Ishikawa (cell line): ENCODE measurements at regions not wholly inside any gene's neighbourhood (a gene's known extent, or its start where the extent isn't known, plus 50 kb on each side); places are given as distances from the start of the nearest gene placed in this dataset.

Source experiments
- CEBPB ChIP-seq: IDR thresholded peaks from 2 replicates; pipeline ENCODE4 v1.6.1; 2012
- CREB1 ChIP-seq: IDR thresholded peaks from 2 replicates; pipeline ENCODE4 v1.6.1; 2012; ENCODE audit warnings: low read depth
- EGR1 ChIP-seq: IDR thresholded peaks from 2 replicates; pipeline ENCODE4 v1.6.1; 2012
- EP300 ChIP-seq: IDR thresholded peaks from 2 replicates; pipeline ENCODE4 v1.6.1; 2012; ENCODE audit warnings: borderline replicate concordance
- FOXM1 ChIP-seq: IDR thresholded peaks from 2 replicates; pipeline ENCODE4 v1.6.1; 2012; ENCODE audit warnings: low read depth, borderline replicate concordance
- NFIC ChIP-seq: IDR thresholded peaks from 2 replicates; pipeline ENCODE4 v1.6.1; 2012
- RAD21 ChIP-seq: IDR thresholded peaks from 2 replicates; pipeline ENCODE4 v1.6.1; 2012; ENCODE audit warnings: low read depth
- TAF1 ChIP-seq: IDR thresholded peaks from 2 replicates; pipeline ENCODE4 v1.6.1; 2012; ENCODE audit warnings: low read depth, mild to moderate bottlenecking
- TCF12 ChIP-seq: IDR thresholded peaks from 2 replicates; pipeline ENCODE4 v1.6.1; 2012; ENCODE audit warnings: low read depth
- TEAD4 ChIP-seq: IDR thresholded peaks from 2 replicates; pipeline ENCODE4 v1.6.1; 2012
- YY1 ChIP-seq: IDR thresholded peaks from 2 replicates; pipeline ENCODE4 v1.6.1; 2012; ENCODE audit warnings: low read depth
- ZBTB7A ChIP-seq: IDR thresholded peaks from 2 replicates; pipeline ENCODE4 v1.6.1; 2012; ENCODE audit warnings: low read depth
- TF ChIP-seq, protein P1 (sequence below): IDR thresholded peaks from 2 replicates; pipeline ENCODE4 v1.6.1; 2012
- TF ChIP-seq, protein P2 (sequence below): IDR thresholded peaks from 2 replicates; pipeline ENCODE4 v1.6.1; 2012
- TF ChIP-seq, protein P3 (sequence below): IDR thresholded peaks from 2 replicates; pipeline ENCODE4 v1.6.1; 2012; ENCODE audit warnings: low read depth, mild to moderate bottlenecking

DNA sequence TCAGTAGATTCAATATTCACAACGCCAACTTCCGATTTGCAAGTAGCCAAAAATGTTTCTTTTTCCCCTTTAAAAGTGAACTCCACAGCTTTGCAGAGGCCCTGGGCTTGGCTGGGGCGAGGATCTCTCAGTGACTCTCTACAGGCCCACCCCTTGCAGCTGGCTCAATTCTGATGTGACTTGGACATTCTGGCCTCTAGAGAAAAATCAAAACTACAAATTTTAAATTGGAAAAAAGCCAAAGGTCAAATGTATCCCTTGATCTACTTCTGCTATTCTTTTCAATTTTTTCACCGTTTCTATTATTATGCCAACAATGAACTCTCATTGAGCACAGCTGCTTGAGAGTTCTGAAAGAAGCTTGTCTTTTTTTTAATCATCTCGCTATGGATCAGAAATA is 245.9 kb upstream of the HS3ST5 start:
- TF ChIP-seq, protein P1, sequence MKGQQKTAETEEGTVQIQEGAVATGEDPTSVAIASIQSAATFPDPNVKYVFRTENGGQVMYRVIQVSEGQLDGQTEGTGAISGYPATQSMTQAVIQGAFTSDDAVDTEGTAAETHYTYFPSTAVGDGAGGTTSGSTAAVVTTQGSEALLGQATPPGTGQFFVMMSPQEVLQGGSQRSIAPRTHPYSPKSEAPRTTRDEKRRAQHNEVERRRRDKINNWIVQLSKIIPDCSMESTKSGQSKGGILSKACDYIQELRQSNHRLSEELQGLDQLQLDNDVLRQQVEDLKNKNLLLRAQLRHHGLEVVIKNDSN: no peak

DNA sequence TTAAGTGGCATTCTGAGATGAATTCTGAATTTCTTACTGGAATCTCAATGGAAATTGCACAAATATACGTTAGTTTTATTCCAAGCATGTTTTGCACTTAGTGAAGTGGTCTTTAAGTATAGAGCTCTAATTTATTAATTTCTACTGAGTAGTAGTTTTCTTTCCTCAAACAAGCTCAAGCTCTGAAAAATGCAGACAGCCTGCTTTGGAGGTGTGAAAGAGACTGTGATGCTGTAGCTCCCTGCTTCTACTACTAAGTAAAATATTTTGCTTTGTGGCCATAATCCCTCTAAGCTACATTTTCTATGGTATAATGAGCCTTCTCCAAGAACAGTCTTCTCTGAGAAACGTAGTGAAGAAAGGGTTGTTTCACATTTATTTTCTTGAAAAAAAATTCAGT is 243.5 kb upstream of the HS3ST5 start:
- TF ChIP-seq ZBTB7A: no peak
- no peak for TF ChIP-seq TAF1
- no peak for TF ChIP-seq EP300
- no peak for TF ChIP-seq TEAD4
- TF ChIP-seq, protein P2, sequence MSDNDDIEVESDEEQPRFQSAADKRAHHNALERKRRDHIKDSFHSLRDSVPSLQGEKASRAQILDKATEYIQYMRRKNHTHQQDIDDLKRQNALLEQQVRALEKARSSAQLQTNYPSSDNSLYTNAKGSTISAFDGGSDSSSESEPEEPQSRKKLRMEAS: no peak
- TF ChIP-seq, protein P1: no peak
- no peak for TF ChIP-seq FOXM1
- TF ChIP-seq CEBPB: no peak
- no peak for TF ChIP-seq TCF12
- no peak for TF ChIP-seq RAD21
- no peak for TF ChIP-seq YY1

DNA sequence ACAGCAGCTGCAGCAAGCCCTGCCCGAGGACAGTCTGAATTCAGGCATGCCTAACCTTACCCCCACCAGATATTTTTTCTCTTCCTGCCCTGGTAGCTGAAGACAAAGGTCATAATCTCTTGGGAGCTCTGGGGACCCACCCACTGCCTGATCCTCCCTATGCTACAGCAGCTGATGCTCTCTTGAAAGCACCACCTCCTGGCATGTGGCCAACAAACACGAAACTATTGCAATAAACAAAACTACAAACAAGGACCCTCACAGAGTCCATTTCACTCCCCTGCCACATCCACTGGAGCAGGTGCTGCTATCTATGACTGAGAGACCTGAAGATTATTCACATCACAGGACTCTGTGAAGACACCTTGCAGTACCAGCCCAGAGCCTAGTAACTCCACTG is 238.5 kb upstream of the HS3ST5 start:
- no peak for TF ChIP-seq FOXM1

DNA sequence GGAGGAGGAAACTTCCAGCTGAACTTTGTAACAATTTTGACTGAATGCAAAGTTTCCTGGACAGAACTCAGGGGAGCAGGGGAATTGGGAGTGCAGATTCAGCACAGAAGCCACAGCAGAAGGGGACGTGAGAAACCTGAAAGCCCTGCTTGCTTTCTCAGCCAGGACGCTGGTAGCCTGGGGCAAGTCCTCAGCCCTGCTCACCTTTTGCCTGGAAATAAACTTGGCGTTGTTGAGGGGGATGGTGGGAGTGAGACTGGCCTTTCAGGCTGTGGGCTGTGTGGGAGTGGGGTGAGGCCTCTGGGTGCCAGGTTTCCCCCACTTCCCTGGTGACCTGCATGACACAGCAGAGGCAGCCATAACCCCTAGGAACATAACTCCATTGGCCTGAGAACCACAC is 238.1 kb upstream of the HS3ST5 start:
- TF ChIP-seq, protein P2: no peak
- no peak for TF ChIP-seq CREB1
- no peak for TF ChIP-seq FOXM1
- TF ChIP-seq, protein P1: no peak
- no peak for TF ChIP-seq TAF1

DNA sequence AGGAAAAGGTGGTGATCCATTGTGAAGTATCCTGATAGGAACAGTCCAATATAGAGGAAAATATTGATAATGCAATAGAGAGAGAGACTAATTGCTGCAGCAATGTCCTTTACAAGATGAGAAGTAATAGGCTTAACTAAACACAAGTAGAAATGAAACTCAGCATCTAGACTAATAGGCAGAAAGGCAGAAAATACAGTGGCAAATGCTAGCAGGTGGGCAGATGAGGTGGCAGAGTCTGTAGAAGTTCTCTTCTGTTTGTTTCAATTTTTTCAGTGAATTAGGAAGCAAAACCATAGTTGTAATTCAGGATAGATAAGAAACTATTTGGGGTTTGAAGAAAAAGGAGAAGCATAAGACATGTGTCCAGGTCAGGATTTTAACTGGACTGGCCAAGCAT is 236.7 kb upstream of the HS3ST5 start:
- TF ChIP-seq EP300 (no peak), CEBPB (no peak), CREB1 (no peak), NFIC (no peak), ZBTB7A (no peak), EGR1 (no peak), TAF1 (no peak)
- TF ChIP-seq, protein P1: no peak
- TF ChIP-seq, protein P2: no peak
- TF ChIP-seq, protein P3, sequence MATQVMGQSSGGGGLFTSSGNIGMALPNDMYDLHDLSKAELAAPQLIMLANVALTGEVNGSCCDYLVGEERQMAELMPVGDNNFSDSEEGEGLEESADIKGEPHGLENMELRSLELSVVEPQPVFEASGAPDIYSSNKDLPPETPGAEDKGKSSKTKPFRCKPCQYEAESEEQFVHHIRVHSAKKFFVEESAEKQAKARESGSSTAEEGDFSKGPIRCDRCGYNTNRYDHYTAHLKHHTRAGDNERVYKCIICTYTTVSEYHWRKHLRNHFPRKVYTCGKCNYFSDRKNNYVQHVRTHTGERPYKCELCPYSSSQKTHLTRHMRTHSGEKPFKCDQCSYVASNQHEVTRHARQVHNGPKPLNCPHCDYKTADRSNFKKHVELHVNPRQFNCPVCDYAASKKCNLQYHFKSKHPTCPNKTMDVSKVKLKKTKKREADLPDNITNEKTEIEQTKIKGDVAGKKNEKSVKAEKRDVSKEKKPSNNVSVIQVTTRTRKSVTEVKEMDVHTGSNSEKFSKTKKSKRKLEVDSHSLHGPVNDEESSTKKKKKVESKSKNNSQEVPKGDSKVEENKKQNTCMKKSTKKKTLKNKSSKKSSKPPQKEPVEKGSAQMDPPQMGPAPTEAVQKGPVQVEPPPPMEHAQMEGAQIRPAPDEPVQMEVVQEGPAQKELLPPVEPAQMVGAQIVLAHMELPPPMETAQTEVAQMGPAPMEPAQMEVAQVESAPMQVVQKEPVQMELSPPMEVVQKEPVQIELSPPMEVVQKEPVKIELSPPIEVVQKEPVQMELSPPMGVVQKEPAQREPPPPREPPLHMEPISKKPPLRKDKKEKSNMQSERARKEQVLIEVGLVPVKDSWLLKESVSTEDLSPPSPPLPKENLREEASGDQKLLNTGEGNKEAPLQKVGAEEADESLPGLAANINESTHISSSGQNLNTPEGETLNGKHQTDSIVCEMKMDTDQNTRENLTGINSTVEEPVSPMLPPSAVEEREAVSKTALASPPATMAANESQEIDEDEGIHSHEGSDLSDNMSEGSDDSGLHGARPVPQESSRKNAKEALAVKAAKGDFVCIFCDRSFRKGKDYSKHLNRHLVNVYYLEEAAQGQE: no peak

DNA sequence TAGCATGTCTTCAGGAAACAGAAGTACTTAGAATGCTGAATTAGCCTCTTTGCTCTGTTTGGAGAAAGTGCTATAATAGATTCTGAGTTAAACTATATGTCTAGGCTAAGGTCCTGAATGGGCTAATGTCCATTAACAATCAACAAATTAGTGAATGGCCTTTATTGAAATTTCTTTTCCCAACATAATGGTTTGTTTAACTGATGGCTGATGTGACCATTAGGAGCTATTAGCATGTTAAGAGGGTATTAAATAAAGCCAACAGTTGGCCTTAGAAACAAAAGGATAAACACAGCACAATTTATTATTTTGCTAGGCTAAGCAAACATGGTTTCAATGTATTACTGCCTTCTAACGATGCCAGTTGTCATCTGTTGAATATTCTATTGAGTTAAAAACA is 234.3 kb upstream of the HS3ST5 start:
- TF ChIP-seq CREB1 (no peak), TCF12 (no peak), EP300 (no peak), NFIC (no peak)
- TF ChIP-seq, protein P3: no peak
- TF ChIP-seq, protein P1: no peak
